ENCODE measurements at regions not wholly inside any gene's neighbourhood (a gene's known extent, or its start where the extent isn't known, plus 50 kb on each side); places are given as distances from the start of the nearest gene placed in this dataset.

- Mint-ChIP-seq H3K4me3 (ENCODE audit: low read depth) (no peak overlapping the region), H3K27ac (no peak overlapping the region), H3K27me3 (ENCODE audit: low read depth) (peaks cover 6% of the 10 kb centered on the region), H3K4me1 (ENCODE audit: low read depth) (no peaks in the 10 kb centered on the region), H3K9me3 (no peaks in the 10 kb centered on the region), H3K36me3 (ENCODE audit: low read depth) (no peaks in the 10 kb centered on the region)
- intact Hi-C loops (cut with micrococcal nuclease) = no loop called here
- no peak for DNase-seq (ENCODE audit: low spot score)
Measured at GRCh38 chr16:79825002-79825401, 224.5 kb upstream of the MAF start.

- Mint-ChIP-seq H3K27ac (no peak overlapping the region), H3K36me3 (ENCODE audit: low read depth) (no peaks in the 10 kb centered on the region), H3K9me3 (no peaks in the 10 kb centered on the region), H3K4me1 (ENCODE audit: low read depth) (no peaks in the 10 kb centered on the region), H3K4me3 (ENCODE audit: low read depth) (no peak overlapping the region), H3K27me3 (ENCODE audit: low read depth) (peaks cover 8% of the 10 kb centered on the region)
- intact Hi-C loops (cut with micrococcal nuclease) = no loop called here
- no peak for DNase-seq (ENCODE audit: low spot score)
Measured at GRCh38 chr16:79823639-79824038, 223.1 kb upstream of the MAF start.

- Mint-ChIP-seq H3K9me3 (no peaks in the 10 kb centered on the region), H3K36me3 (ENCODE audit: low read depth) (no peaks in the 10 kb centered on the region), H3K27me3 (ENCODE audit: low read depth) (peaks cover 8% of the 10 kb centered on the region), H3K27ac (no peak overlapping the region), H3K4me1 (ENCODE audit: low read depth) (no peaks in the 10 kb centered on the region), H3K4me3 (ENCODE audit: low read depth) (no peak overlapping the region)
- DNase-seq (ENCODE audit: low spot score) = no peak
- intact Hi-C loops (cut with micrococcal nuclease) = no loop called here
Measured at GRCh38 chr16:79821911-79822310, 221.4 kb upstream of the MAF start.

GRCh38 chr16:79816081-79816497 lies 215.6 kb upstream of the MAF start:
- H3K36me3 Mint-ChIP-seq (ENCODE audit: low read depth) = no peaks in the 10 kb centered on the region
- peaks cover 9% of the 10 kb centered on the region for H3K27me3 Mint-ChIP-seq (ENCODE audit: low read depth)
- intact Hi-C loops (cut with micrococcal nuclease) = no loop called here
- DNase-seq (ENCODE audit: low spot score) = no peak
- no peaks in the 10 kb centered on the region for H3K9me3 Mint-ChIP-seq
- H3K4me3 Mint-ChIP-seq (ENCODE audit: low read depth) = no peak overlapping the region
- no peaks in the 10 kb centered on the region for H3K4me1 Mint-ChIP-seq (ENCODE audit: low read depth)
- H3K27ac Mint-ChIP-seq = no peak overlapping the region

- no peak for DNase-seq (ENCODE audit: low spot score)
- intact Hi-C loops (cut with micrococcal nuclease) = no loop called here
- Mint-ChIP-seq H3K9me3 (no peaks in the 10 kb centered on the region), H3K27me3 (ENCODE audit: low read depth) (peaks cover 9% of the 10 kb centered on the region), H3K27ac (no peak overlapping the region), H3K4me3 (ENCODE audit: low read depth) (no peak overlapping the region), H3K36me3 (ENCODE audit: low read depth) (no peaks in the 10 kb centered on the region), H3K4me1 (ENCODE audit: low read depth) (no peaks in the 10 kb centered on the region)
Measured at GRCh38 chr16:79815049-79815448, 214.5 kb upstream of the MAF start.

- H3K27ac Mint-ChIP-seq = no peak overlapping the region
- H3K4me1 Mint-ChIP-seq (ENCODE audit: low read depth) = no peaks in the 10 kb centered on the region
- no peak for DNase-seq (ENCODE audit: low spot score)
- H3K4me3 Mint-ChIP-seq (ENCODE audit: low read depth) = no peak overlapping the region
- H3K36me3 Mint-ChIP-seq (ENCODE audit: low read depth) = no peaks in the 10 kb centered on the region
- no peaks in the 10 kb centered on the region for H3K9me3 Mint-ChIP-seq
- peaks cover 8% of the 10 kb centered on the region for H3K27me3 Mint-ChIP-seq (ENCODE audit: low read depth)
- intact Hi-C loops (cut with micrococcal nuclease) = no loop called here
Measured at GRCh38 chr16:79814124-79814523, 213.6 kb upstream of the MAF start.

- no peaks in the 10 kb centered on the region for H3K9me3 Mint-ChIP-seq
- no peak overlapping the region for H3K4me3 Mint-ChIP-seq (ENCODE audit: low read depth)
- H3K27ac Mint-ChIP-seq = no peak overlapping the region
- intact Hi-C loops (cut with micrococcal nuclease) = no loop called here
- no peaks in the 10 kb centered on the region for H3K36me3 Mint-ChIP-seq (ENCODE audit: low read depth)
- no peaks in the 10 kb centered on the region for H3K4me1 Mint-ChIP-seq (ENCODE audit: low read depth)
- DNase-seq (ENCODE audit: low spot score) = no peak
- H3K27me3 Mint-ChIP-seq (ENCODE audit: low read depth) = peaks cover 8% of the 10 kb centered on the region
Measured at GRCh38 chr16:79811541-79811940, 211.0 kb upstream of the MAF start.

- H3K9me3 Mint-ChIP-seq = no peaks in the 10 kb centered on the region
- H3K4me1 Mint-ChIP-seq (ENCODE audit: low read depth) = no peaks in the 10 kb centered on the region
- intact Hi-C loops (cut with micrococcal nuclease) = no loop called here
- no peaks in the 10 kb centered on the region for H3K36me3 Mint-ChIP-seq (ENCODE audit: low read depth)
- no peak overlapping the region for H3K27ac Mint-ChIP-seq
- H3K27me3 Mint-ChIP-seq (ENCODE audit: low read depth) = peaks cover 12% of the 10 kb centered on the region
- DNase-seq (ENCODE audit: low spot score) = no peak
- no peak overlapping the region for H3K4me3 Mint-ChIP-seq (ENCODE audit: low read depth)
Measured at GRCh38 chr16:79810449-79811189, 210.1 kb upstream of the MAF start.

- peaks cover 7% of the 10 kb centered on the region for H3K27me3 Mint-ChIP-seq (ENCODE audit: low read depth)
- intact Hi-C loops (cut with micrococcal nuclease) = no loop called here
Measured at GRCh38 chr16:79809376-79809775, 208.8 kb upstream of the MAF start.

GRCh38 chr16:79808731-79809130 lies 208.2 kb upstream of the MAF start:
- peaks cover 5% of the 10 kb centered on the region for H3K27me3 Mint-ChIP-seq (ENCODE audit: low read depth)
- H3K4me3 Mint-ChIP-seq (ENCODE audit: low read depth) = no peak overlapping the region
- H3K9me3 Mint-ChIP-seq = no peaks in the 10 kb centered on the region
- H3K4me1 Mint-ChIP-seq (ENCODE audit: low read depth) = no peaks in the 10 kb centered on the region
- no peaks in the 10 kb centered on the region for H3K36me3 Mint-ChIP-seq (ENCODE audit: low read depth)
- intact Hi-C loops (cut with micrococcal nuclease) = no loop called here
- DNase-seq (ENCODE audit: low spot score) = no peak
- H3K27ac Mint-ChIP-seq = no peak overlapping the region

More at GRCh38 chr16:79809376-79809775, 208.8 kb upstream of the MAF start:
- no peaks in the 10 kb centered on the region for H3K36me3 Mint-ChIP-seq (ENCODE audit: low read depth)
- no peaks in the 10 kb centered on the region for H3K9me3 Mint-ChIP-seq
- H3K27ac Mint-ChIP-seq = no peak overlapping the region
- no peak for DNase-seq (ENCODE audit: low spot score)
- H3K4me1 Mint-ChIP-seq (ENCODE audit: low read depth) = no peaks in the 10 kb centered on the region
- no peak overlapping the region for H3K4me3 Mint-ChIP-seq (ENCODE audit: low read depth)

GRCh38 chr16:79806757-79807156 lies 206.2 kb upstream of the MAF start:
- Mint-ChIP-seq H3K9me3 (no peaks in the 10 kb centered on the region), H3K4me1 (ENCODE audit: low read depth) (no peaks in the 10 kb centered on the region), H3K36me3 (ENCODE audit: low read depth) (no peaks in the 10 kb centered on the region), H3K27ac (no peak overlapping the region), H3K4me3 (ENCODE audit: low read depth) (no peak overlapping the region), H3K27me3 (ENCODE audit: low read depth) (peaks cover 4% of the 10 kb centered on the region)
- no peak for DNase-seq (ENCODE audit: low spot score)
- intact Hi-C loops (cut with micrococcal nuclease) = no loop called here

- no peak overlapping the region for H3K4me3 Mint-ChIP-seq (ENCODE audit: low read depth)
- intact Hi-C loops (cut with micrococcal nuclease) = no loop called here
- H3K27me3 Mint-ChIP-seq (ENCODE audit: low read depth) = peaks cover 4% of the 10 kb centered on the region
- no peaks in the 10 kb centered on the region for H3K4me1 Mint-ChIP-seq (ENCODE audit: low read depth)
- no peak for DNase-seq (ENCODE audit: low spot score)
- no peak overlapping the region for H3K27ac Mint-ChIP-seq
- no peaks in the 10 kb centered on the region for H3K9me3 Mint-ChIP-seq
- H3K36me3 Mint-ChIP-seq (ENCODE audit: low read depth) = no peaks in the 10 kb centered on the region
Measured at GRCh38 chr16:79805621-79806020, 205.1 kb upstream of the MAF start.

- no peak for DNase-seq (ENCODE audit: low spot score)
- intact Hi-C loops (cut with micrococcal nuclease) = no loop called here
- peaks cover 4% of the 10 kb centered on the region for H3K27me3 Mint-ChIP-seq (ENCODE audit: low read depth)
- H3K4me3 Mint-ChIP-seq (ENCODE audit: low read depth) = no peak overlapping the region
- H3K27ac Mint-ChIP-seq = no peak overlapping the region
- H3K4me1 Mint-ChIP-seq (ENCODE audit: low read depth) = no peaks in the 10 kb centered on the region
- no peaks in the 10 kb centered on the region for H3K36me3 Mint-ChIP-seq (ENCODE audit: low read depth)
- no peaks in the 10 kb centered on the region for H3K9me3 Mint-ChIP-seq
Measured at GRCh38 chr16:79801646-79802045, 201.1 kb upstream of the MAF start.

Measured in activated T-helper 2 cell treated with anti-CD3 and anti-CD28 coated beads, Interferon-gamma antibody, Interleukin-2, Interleukin-4, amounts not matched to agents 10 μg/mL and 5 μg/mL and 100 μg/mL, durations not matched to agents 14 hours and 24 hours and 36 hours (primary cell).